Muscle of arm (tissue), 1 donor: ENCODE measurements at regions not wholly inside any gene's neighbourhood (a gene's known extent, or its start where the extent isn't known, plus 50 kb on each side); places are given as distances from the start of the nearest gene placed in this dataset.

Source experiments
- DNase-seq: peaks from one replicate; pipeline ENCODE4 v3.0.0-alpha.2; 2013

- no peak for DNase-seq
Observed at GRCh38 chr21:43348170-43348766, 78.7 kb downstream of the SIK1 start.

- DNase-seq, result no peak
Observed at GRCh38 chr21:43347461-43348169, 79.3 kb downstream of the SIK1 start.

- DNase-seq, result no peak
Observed at GRCh38 chr21:43346551-43346950, 80.4 kb downstream of the SIK1 start.

- DNase-seq, result no peak
Observed at GRCh38 chr21:43345746-43346409, 81.1 kb downstream of the SIK1 start.

GRCh38 chr21:43345046-43345745, 81.7 kb downstream of the SIK1 start:
- no peak for DNase-seq

- DNase-seq, result no peak
Observed at GRCh38 chr21:43343992-43344886, 82.7 kb downstream of the SIK1 start.

GRCh38 chr21:43343095-43343991, 83.6 kb downstream of the SIK1 start:
- no peak for DNase-seq

- no peak for DNase-seq
Observed at GRCh38 chr21:43342301-43342881, 84.5 kb downstream of the SIK1 start.

GRCh38 chr21:43341378-43342161, 85.4 kb downstream of the SIK1 start:
- DNase-seq, result no peak

GRCh38 chr21:43340491-43341377, 86.2 kb downstream of the SIK1 start:
- DNase-seq, result no peak

- no peak for DNase-seq
Observed at GRCh38 chr21:43339668-43340067, 87.3 kb downstream of the SIK1 start.

- DNase-seq, result no peak
Observed at GRCh38 chr21:43338951-43339350, 88.0 kb downstream of the SIK1 start.

GRCh38 chr21:43337901-43338655, 88.9 kb downstream of the SIK1 start:
- DNase-seq, result no peak

GRCh38 chr21:43335119-43335518, 91.8 kb downstream of the SIK1 start:
- DNase-seq, result no peak

- no peak for DNase-seq
Observed at GRCh38 chr21:43334214-43334958, 92.5 kb downstream of the SIK1 start.

GRCh38 chr21:43333298-43334062, 93.5 kb downstream of the SIK1 start:
- peak; percentile 54 for DNase-seq
